Ishikawa (cell line): ENCODE measurements at regions not wholly inside any gene's neighbourhood (a gene's known extent, or its start where the extent isn't known, plus 50 kb on each side); places are given as distances from the start of the nearest gene placed in this dataset.

Experiments used
- CEBPB ChIP-seq: IDR thresholded peaks from 2 replicates; pipeline ENCODE4 v1.6.1; 2012
- EP300 ChIP-seq: IDR thresholded peaks from 2 replicates; pipeline ENCODE4 v1.6.1; 2012; ENCODE audit warnings: borderline replicate concordance
- FOXM1 ChIP-seq: IDR thresholded peaks from 2 replicates; pipeline ENCODE4 v1.6.1; 2012; ENCODE audit warnings: low read depth, borderline replicate concordance
- RAD21 ChIP-seq: IDR thresholded peaks from 2 replicates; pipeline ENCODE4 v1.6.1; 2012; ENCODE audit warnings: low read depth
- TCF12 ChIP-seq: IDR thresholded peaks from 2 replicates; pipeline ENCODE4 v1.6.1; 2012; ENCODE audit warnings: low read depth
- TF ChIP-seq, protein P1 (sequence below): IDR thresholded peaks from 2 replicates; pipeline ENCODE4 v1.6.1; 2012
- TF ChIP-seq, protein P2 (sequence below): IDR thresholded peaks from 2 replicates; pipeline ENCODE4 v1.6.1; 2012; ENCODE audit warnings: low read depth, mild to moderate bottlenecking

GRCh38 chr2:6325616-6326015 is 540.1 kb downstream of the CMPK2 start:
- TF ChIP-seq, protein P1, sequence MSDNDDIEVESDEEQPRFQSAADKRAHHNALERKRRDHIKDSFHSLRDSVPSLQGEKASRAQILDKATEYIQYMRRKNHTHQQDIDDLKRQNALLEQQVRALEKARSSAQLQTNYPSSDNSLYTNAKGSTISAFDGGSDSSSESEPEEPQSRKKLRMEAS, result no peak
- TF ChIP-seq RAD21, result no peak
- no peak for TF ChIP-seq FOXM1
- TF ChIP-seq CEBPB, result no peak
- no peak for TF ChIP-seq TCF12
- TF ChIP-seq, protein P2, sequence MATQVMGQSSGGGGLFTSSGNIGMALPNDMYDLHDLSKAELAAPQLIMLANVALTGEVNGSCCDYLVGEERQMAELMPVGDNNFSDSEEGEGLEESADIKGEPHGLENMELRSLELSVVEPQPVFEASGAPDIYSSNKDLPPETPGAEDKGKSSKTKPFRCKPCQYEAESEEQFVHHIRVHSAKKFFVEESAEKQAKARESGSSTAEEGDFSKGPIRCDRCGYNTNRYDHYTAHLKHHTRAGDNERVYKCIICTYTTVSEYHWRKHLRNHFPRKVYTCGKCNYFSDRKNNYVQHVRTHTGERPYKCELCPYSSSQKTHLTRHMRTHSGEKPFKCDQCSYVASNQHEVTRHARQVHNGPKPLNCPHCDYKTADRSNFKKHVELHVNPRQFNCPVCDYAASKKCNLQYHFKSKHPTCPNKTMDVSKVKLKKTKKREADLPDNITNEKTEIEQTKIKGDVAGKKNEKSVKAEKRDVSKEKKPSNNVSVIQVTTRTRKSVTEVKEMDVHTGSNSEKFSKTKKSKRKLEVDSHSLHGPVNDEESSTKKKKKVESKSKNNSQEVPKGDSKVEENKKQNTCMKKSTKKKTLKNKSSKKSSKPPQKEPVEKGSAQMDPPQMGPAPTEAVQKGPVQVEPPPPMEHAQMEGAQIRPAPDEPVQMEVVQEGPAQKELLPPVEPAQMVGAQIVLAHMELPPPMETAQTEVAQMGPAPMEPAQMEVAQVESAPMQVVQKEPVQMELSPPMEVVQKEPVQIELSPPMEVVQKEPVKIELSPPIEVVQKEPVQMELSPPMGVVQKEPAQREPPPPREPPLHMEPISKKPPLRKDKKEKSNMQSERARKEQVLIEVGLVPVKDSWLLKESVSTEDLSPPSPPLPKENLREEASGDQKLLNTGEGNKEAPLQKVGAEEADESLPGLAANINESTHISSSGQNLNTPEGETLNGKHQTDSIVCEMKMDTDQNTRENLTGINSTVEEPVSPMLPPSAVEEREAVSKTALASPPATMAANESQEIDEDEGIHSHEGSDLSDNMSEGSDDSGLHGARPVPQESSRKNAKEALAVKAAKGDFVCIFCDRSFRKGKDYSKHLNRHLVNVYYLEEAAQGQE, result no peak
- TF ChIP-seq EP300, result no peak
